ENCODE measurements at regions not wholly inside any gene's neighbourhood (a gene's known extent, or its start where the extent isn't known, plus 50 kb on each side); places are given as distances from the start of the nearest gene placed in this dataset.

DNA sequence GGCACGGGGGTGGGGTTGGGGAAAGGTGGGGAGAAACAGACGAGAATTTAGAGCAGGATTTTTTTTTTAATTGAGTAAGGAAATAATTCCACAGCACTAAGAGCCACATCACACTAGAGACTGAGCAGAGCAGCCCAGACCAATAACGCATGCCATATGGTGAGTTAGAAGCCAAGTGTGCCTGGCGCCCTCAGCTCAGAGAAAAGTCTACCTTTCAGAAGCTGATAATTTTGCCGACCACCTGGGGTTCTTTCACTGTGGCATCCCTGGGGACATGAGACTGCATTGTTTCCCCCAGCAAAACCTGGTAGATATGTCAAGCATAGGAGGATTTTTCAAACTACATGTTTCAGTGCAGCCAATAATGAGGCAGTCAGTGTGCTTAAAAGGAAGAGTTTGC lies 516.8 kb downstream of the SMARCA1 start:
- no peak for DNase-seq (ENCODE audit: low read depth)

DNA sequence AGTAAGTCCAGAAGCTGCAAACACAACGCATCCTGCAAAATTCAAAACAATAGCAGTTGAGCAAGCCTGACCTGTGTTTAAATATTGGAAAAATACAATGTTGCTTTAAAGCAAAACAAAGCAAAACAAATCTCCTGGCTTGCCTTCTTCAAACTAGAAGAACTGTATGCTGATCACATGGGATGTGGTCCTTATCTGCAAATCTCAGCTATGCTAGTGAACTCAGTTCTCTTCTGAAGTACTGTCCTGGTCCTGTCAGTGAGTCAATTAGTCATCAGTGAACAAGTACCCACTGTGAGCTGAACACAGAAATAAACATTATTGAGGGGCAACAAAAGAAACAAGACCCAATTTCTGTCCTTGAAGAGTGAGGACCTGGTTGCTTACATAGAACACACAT lies 522.5 kb downstream of the SMARCA1 start:
- no peak overlapping the region for H3K4me3 ChIP-seq (ENCODE audit: low read depth, low read length)
- DNase-seq (ENCODE audit: low read depth) = no peak
- TF ChIP-seq, protein P1, sequence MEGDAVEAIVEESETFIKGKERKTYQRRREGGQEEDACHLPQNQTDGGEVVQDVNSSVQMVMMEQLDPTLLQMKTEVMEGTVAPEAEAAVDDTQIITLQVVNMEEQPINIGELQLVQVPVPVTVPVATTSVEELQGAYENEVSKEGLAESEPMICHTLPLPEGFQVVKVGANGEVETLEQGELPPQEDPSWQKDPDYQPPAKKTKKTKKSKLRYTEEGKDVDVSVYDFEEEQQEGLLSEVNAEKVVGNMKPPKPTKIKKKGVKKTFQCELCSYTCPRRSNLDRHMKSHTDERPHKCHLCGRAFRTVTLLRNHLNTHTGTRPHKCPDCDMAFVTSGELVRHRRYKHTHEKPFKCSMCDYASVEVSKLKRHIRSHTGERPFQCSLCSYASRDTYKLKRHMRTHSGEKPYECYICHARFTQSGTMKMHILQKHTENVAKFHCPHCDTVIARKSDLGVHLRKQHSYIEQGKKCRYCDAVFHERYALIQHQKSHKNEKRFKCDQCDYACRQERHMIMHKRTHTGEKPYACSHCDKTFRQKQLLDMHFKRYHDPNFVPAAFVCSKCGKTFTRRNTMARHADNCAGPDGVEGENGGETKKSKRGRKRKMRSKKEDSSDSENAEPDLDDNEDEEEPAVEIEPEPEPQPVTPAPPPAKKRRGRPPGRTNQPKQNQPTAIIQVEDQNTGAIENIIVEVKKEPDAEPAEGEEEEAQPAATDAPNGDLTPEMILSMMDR (IDR thresholded peaks at IDR 0.05; ENCODE audit: insufficient read depth, low read depth, low read length) = no peak

More for the DNA sequence above, 516.8 kb downstream of the SMARCA1 start:
- TF ChIP-seq, protein P1 (IDR thresholded peaks at IDR 0.05; ENCODE audit: insufficient read depth, low read depth, low read length) = no peak
- no peak overlapping the region for H3K4me3 ChIP-seq (ENCODE audit: low read depth, low read length)

DNA sequence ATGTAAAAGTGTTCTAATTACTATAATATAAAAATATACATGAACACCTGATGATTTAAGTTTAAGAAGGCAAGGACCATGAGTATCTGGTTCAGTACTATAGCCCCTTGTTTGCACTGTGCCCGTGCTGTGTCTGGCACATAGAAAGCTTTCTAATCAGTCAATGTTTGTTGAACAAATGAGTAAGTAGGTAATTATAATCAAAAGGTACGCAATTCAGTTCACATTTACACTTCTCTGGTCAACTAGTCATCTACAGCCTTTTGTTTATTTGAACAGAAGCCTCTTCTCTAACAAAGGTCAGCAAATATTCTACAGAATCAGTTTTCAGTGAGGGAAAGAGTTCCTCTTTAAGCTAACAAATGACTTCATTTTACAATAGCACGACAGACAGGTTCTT lies 523.3 kb downstream of the SMARCA1 start:
- H3K4me3 ChIP-seq (ENCODE audit: low read depth, low read length) = no peak overlapping the region
- TF ChIP-seq, protein P1 (IDR thresholded peaks at IDR 0.05; ENCODE audit: insufficient read depth, low read depth, low read length) = no peak
- DNase-seq (ENCODE audit: low read depth) = no peak

DNA sequence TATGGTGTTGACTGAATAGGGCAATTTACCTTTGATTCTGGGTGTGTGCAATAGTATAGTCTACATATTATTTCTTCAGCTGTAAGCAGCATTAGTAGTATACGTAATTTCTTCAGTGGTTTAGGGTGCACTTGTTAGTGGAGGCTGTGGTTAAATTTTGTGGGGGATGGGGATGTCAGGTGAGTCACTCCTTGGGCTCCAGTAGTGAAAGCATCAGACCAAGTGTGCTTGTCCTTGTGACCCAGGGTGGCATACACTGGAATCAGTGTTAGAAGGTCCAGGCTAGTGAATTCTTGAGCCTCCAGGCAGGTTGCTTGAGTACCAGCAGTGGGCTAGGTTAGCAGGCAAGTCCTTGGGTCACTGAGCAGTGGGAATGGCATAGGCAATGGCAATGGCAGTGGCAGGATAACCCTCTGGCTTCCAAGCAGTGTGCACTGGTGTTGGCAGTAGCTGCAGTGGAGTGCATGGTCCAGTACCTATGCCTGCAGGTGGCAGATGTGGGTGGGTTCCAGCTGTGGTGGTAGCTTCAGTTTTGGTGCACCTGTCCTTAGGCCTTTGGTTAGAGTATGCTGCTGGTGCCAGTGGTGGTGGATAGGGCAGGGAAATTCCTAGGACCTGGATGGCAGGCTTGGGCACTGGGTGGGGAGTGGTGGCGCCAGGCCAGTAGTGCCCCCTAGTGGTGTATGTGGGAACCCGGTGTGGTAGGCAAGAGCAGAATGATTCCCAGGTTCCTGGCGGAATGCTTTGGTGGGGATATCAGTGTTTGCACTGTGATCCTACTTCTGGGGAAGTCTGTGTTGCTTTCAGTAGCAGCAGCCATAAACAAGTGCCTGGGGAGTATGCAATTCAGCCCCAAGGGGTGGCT lies 531.0 kb downstream of the SMARCA1 start:
- TF ChIP-seq, protein P1 (IDR thresholded peaks at IDR 0.05; ENCODE audit: insufficient read depth, low read depth, low read length) = no peak
- DNase-seq (ENCODE audit: low read depth) = no peak
- H3K4me3 ChIP-seq (ENCODE audit: low read depth, low read length) = no peak overlapping the region

DNA sequence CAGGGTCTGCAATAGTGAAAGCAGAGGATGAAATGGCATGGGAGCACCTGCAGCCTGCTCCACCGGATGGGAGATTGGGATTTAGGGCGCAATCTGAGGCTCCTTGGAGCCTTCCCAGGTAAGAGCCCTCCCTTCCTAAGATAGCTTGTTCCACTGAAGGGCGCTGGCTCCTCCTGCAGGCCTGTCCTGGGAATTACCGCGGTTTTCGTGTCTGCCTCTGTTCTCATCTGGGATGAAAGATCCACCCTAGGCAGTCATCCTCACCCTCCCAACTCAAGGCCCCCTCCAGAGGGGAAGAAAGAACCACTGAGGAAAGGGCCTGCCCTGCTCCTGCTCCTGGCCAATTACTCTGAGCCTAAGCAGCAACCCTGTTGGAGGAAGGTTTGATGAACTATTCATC lies 547.5 kb downstream of the SMARCA1 start:
- TF ChIP-seq, protein P1 (IDR thresholded peaks at IDR 0.05; ENCODE audit: insufficient read depth, low read depth, low read length) = peak; percentile 20
- no peak for DNase-seq (ENCODE audit: low read depth)
- no peak overlapping the region for H3K4me3 ChIP-seq (ENCODE audit: low read depth, low read length)

DNA sequence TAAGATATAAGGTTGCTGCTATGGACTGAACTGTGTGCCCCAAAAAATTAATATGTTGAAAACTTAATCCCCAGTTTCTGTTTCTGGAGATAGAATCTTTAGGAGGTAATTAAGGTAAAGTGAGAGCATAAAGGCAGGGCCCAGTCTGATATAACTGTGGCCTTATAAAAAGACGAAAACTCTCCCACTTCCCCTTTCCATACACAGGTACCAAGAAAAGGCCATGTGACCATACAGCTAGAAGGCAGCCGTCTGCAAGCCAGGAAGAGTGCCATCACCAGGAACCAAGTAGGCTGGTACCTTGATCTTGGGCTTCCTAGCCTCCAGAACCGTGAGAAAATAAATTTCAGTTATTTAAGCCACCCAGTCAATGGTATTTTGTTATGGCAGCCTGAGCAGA lies 550.3 kb downstream of the SMARCA1 start:
- TF ChIP-seq, protein P1 (IDR thresholded peaks at IDR 0.05; ENCODE audit: insufficient read depth, low read depth, low read length) = no peak
- no peak overlapping the region for H3K4me3 ChIP-seq (ENCODE audit: low read depth, low read length)
- no peak for DNase-seq (ENCODE audit: low read depth)

Data from fibroblast of villous mesenchyme (primary cell).